SK-N-MC (cell line): ENCODE measurements at regions not wholly inside any gene's neighbourhood (a gene's known extent, or its start where the extent isn't known, plus 50 kb on each side); places are given as distances from the start of the nearest gene placed in this dataset.

Experiments
- EZH2 ChIP-seq: fragments of 200-600 bp; sonication (generic); IDR thresholded peaks from one replicate; pipeline ENCODE4 v1.6.1; 2017; ENCODE audit warnings: antibody characterized with exemption
- POLR2AphosphoS5 ChIP-seq: IDR thresholded peaks from 2 replicates; pipeline ENCODE4 v1.6.1; 2012; ENCODE audit warnings: mild to moderate bottlenecking, low read depth, low read length, borderline replicate concordance

DNA sequence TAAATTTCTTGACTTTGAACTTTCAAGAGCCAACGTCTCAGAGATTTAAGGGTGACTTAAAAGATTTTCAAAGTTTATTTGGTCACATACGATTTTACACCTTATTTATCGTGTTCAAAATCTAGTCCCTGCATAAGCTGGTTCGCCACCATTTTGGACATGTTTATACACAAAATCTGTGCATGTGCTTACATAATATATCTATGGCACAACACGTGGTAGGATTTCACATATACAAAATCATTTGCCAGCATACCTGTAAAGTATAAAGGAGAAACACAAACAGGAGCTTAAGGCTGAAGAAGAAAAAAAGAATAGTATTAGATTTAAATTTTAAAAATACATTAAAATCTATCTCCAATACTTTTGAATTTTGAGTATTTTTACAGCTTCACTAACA, 190.0 kb upstream of the KYNU start:
- TF ChIP-seq EZH2 (no peak), POLR2AphosphoS5 (no peak)
